22Rv1 (cell line): ENCODE measurements at regions not wholly inside any gene's neighbourhood (a gene's known extent, or its start where the extent isn't known, plus 50 kb on each side); places are given as distances from the start of the nearest gene placed in this dataset.
"Not testable (repeated sequence)": the region's sequence is repeated elsewhere in the genome, so short reads cannot be mapped to it uniquely, and the experiment has no call there.

ENCODE experiments used
- CTCF ChIP-seq: fragments of 450-650 bp; IDR thresholded peaks from 2 replicates; pipeline ENCODE4 v1.5.1; 2017; ENCODE audit warnings: mild to moderate bottlenecking
- ZFX ChIP-seq: fragments of 450-650 bp; IDR thresholded peaks from 2 replicates; pipeline ENCODE4 v1.6.1; 2017; ENCODE audit warnings: antibody characterized with exemption, borderline replicate concordance

GRCh38 chr2:87638114-87638807 is 109.6 kb upstream of the PLGLB2 start:
- not testable (repeated sequence) for TF ChIP-seq CTCF, ZFX
